ENCODE measurements at regions not wholly inside any gene's neighbourhood (a gene's known extent, or its start where the extent isn't known, plus 50 kb on each side); places are given as distances from the start of the nearest gene placed in this dataset.
"Not testable (repeated sequence)": the region's sequence is repeated elsewhere in the genome, so short reads cannot be mapped to it uniquely, and the experiment has no call there.

DNA sequence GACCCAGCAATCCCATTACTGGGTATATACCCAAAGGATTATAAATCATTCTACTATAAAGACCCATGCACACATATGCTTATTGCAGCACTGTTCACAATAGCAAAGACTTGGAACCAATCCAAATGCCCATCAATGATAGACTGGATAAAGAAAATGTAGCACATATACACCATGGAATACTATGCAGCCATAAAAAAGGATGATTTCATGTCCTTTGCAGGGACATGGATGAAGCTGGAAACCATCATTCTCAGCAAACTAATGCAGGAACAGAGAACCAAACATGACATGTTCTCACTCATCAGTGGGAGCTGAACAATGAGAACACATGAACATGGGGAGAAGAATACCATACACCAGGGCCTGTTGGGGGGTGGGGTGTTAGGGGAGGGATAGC is 339.6 kb upstream of the KLHL4 start:
- TF ChIP-seq, protein P1, sequence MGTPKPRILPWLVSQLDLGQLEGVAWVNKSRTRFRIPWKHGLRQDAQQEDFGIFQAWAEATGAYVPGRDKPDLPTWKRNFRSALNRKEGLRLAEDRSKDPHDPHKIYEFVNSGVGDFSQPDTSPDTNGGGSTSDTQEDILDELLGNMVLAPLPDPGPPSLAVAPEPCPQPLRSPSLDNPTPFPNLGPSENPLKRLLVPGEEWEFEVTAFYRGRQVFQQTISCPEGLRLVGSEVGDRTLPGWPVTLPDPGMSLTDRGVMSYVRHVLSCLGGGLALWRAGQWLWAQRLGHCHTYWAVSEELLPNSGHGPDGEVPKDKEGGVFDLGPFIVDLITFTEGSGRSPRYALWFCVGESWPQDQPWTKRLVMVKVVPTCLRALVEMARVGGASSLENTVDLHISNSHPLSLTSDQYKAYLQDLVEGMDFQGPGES (IDR thresholded peaks at IDR 0.05) = not testable (repeated sequence)
- TF ChIP-seq FOXM1 (IDR thresholded peaks at IDR 0.05; ENCODE audit: low read depth, low read length); POLR2AphosphoS2 (IDR thresholded peaks at IDR 0.05; ENCODE audit: low read depth, low read length); KLF5 (IDR thresholded peaks at IDR 0.05; ENCODE audit: partially characterized antibody); POLR2A (IDR thresholded peaks at IDR 0.05; ENCODE audit: low read depth, low read length); ESRRA (IDR thresholded peaks at IDR 0.05; ENCODE audit: low read length); ZNF274 (IDR thresholded peaks at IDR 0.05; ENCODE audit: insufficient read depth, insufficient read length); FOS (IDR thresholded peaks at IDR 0.05; ENCODE audit: borderline replicate concordance, extremely low read depth, insufficient read length); JUND (IDR thresholded peaks at IDR 0.05; ENCODE audit: low read depth, low read length); POLR2AphosphoS5 (IDR thresholded peaks at IDR 0.05; ENCODE audit: low read length); RAD51 (IDR thresholded peaks at IDR 0.05): not testable (repeated sequence)
- TF ChIP-seq, protein P2, sequence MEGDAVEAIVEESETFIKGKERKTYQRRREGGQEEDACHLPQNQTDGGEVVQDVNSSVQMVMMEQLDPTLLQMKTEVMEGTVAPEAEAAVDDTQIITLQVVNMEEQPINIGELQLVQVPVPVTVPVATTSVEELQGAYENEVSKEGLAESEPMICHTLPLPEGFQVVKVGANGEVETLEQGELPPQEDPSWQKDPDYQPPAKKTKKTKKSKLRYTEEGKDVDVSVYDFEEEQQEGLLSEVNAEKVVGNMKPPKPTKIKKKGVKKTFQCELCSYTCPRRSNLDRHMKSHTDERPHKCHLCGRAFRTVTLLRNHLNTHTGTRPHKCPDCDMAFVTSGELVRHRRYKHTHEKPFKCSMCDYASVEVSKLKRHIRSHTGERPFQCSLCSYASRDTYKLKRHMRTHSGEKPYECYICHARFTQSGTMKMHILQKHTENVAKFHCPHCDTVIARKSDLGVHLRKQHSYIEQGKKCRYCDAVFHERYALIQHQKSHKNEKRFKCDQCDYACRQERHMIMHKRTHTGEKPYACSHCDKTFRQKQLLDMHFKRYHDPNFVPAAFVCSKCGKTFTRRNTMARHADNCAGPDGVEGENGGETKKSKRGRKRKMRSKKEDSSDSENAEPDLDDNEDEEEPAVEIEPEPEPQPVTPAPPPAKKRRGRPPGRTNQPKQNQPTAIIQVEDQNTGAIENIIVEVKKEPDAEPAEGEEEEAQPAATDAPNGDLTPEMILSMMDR (IDR thresholded peaks at IDR 0.05 in 2 of 3, conservative IDR thresholded peaks at IDR 0.05 in 1 of 3; ENCODE audit: control insufficient read depth in 2 of 3, extremely low read depth in 1 of 3, insufficient read depth in 1 of 3, low read depth in 3 of 3, low read length in 3 of 3) = not testable (repeated sequence)
